ENCODE measurements at regions not wholly inside any gene's neighbourhood (a gene's known extent, or its start where the extent isn't known, plus 50 kb on each side); places are given as distances from the start of the nearest gene placed in this dataset.

- Histone ChIP-seq H3K4me2 (replicated peaks; ENCODE audit: extremely low read depth, low read length, poor library complexity, severe bottlenecking) (no peak overlapping the region), H3K79me2 (ENCODE audit: insufficient read depth, low read length) (no peaks in the 10 kb centered on the region), H3K27me3 (ENCODE audit: control insufficient read depth in 2 of 2, insufficient read depth in 2 of 2, low read length in 2 of 2) (no peaks in the 10 kb centered on the region), H3K27ac (ENCODE audit: low read depth in 1 of 2, low read length in 2 of 2) (no peak overlapping the region), H3K4me1 (ENCODE audit: control insufficient read depth in 1 of 2, insufficient read depth in 2 of 2, low read length in 2 of 2) (no peaks in the 10 kb centered on the region), H3K4me3 (replicated peaks in 1 of 3; ENCODE audit: low read depth in 2 of 3, low read length in 3 of 3) (no peak overlapping the region), H3K9me3 (replicated peaks in 1 of 2; ENCODE audit: control insufficient read depth in 1 of 2, insufficient read depth in 1 of 2, low read length in 2 of 2) (peaks cover 0 to 12% of the 10 kb centered on the region in 2 donors), H4K20me1 (ENCODE audit: insufficient read depth, low read length) (no peaks in the 10 kb centered on the region), H3K9ac (ENCODE audit: insufficient read depth, low read length, poor library complexity, severe bottlenecking) (no peak overlapping the region), H3K36me3 (replicated peaks in 1 of 2; ENCODE audit: control insufficient read depth in 1 of 2, insufficient read depth in 2 of 2, low read length in 2 of 2) (no peaks in the 10 kb centered on the region), H2AFZ (ENCODE audit: insufficient read depth, low read depth, low read length, poor library complexity, severe bottlenecking) (no peak overlapping the region)
- Mint-ChIP-seq H3K27me3 (ENCODE audit: low read depth in 3 of 3) (peaks cover 0 to 1% (median 0%) of the 10 kb centered on the region in 3 donors), H3K4me1 (no peaks in the 10 kb centered on the region), H3K4me3 (no peak overlapping the region), H3K9me3 (peaks cover 0 to 3% (median 1%) of the 10 kb centered on the region in 7 donors), H3K27ac (no peak overlapping the region), H3K36me3 (no peaks in the 10 kb centered on the region)
- DNase-seq, result no peak
- WGBS (ENCODE audit: insufficient coverage), result 85% methylated on average over 4 of the region's 7 CpGs
- intact Hi-C loops (cut with micrococcal nuclease), result no loop called here
- TF ChIP-seq CTCF (IDR thresholded peaks at IDR 0.05), result no peak
Observed at GRCh38 chr5:6869677-6870076, 156.4 kb downstream of the TENT4A start.

GRCh38 chr5:6872441-6873160 is 159.4 kb downstream of the TENT4A start:
- intact Hi-C loops (cut with micrococcal nuclease), result no loop called here
- peak overlapping the region in 1 of 7 donors; percentile 22 for H3K27ac Mint-ChIP-seq
- no peak overlapping the region for H2AFZ ChIP-seq (ENCODE audit: insufficient read depth, low read depth, low read length, poor library complexity, severe bottlenecking)
- H3K4me2 ChIP-seq (replicated peaks; ENCODE audit: extremely low read depth, low read length, poor library complexity, severe bottlenecking), result no peak overlapping the region
- 82% methylated on average over 5 of the region's 12 CpGs for WGBS (ENCODE audit: insufficient coverage)
- peaks cover 0 to 4% of the 10 kb centered on the region in 2 donors for H3K9me3 ChIP-seq (replicated peaks in 1 of 2; ENCODE audit: control insufficient read depth in 1 of 2, insufficient read depth in 1 of 2, low read length in 2 of 2)
- H3K27me3 ChIP-seq (ENCODE audit: control insufficient read depth in 2 of 2, insufficient read depth in 2 of 2, low read length in 2 of 2), result no peaks in the 10 kb centered on the region
- no peak overlapping the region for H3K27ac ChIP-seq (ENCODE audit: low read depth in 1 of 2, low read length in 2 of 2)
- H4K20me1 ChIP-seq (ENCODE audit: insufficient read depth, low read length), result no peaks in the 10 kb centered on the region
- no peaks in the 10 kb centered on the region for H3K4me1 Mint-ChIP-seq
- H3K4me1 ChIP-seq (ENCODE audit: control insufficient read depth in 1 of 2, insufficient read depth in 2 of 2, low read length in 2 of 2), result no peaks in the 10 kb centered on the region
- peaks cover 0 to 4% (median 1%) of the 10 kb centered on the region in 7 donors for H3K9me3 Mint-ChIP-seq
- H3K36me3 Mint-ChIP-seq, result no peaks in the 10 kb centered on the region
- no peaks in the 10 kb centered on the region for H3K79me2 ChIP-seq (ENCODE audit: insufficient read depth, low read length)
- no peak overlapping the region for H3K4me3 ChIP-seq (replicated peaks in 1 of 3; ENCODE audit: low read depth in 2 of 3, low read length in 3 of 3)
- H3K27me3 Mint-ChIP-seq (ENCODE audit: low read depth in 3 of 3), result peaks cover 0 to 1% (median 0%) of the 10 kb centered on the region in 3 donors
- no peaks in the 10 kb centered on the region for H3K36me3 ChIP-seq (replicated peaks in 1 of 2; ENCODE audit: control insufficient read depth in 1 of 2, insufficient read depth in 2 of 2, low read length in 2 of 2)
- H3K9ac ChIP-seq (ENCODE audit: insufficient read depth, low read length, poor library complexity, severe bottlenecking), result no peak overlapping the region
- TF ChIP-seq CTCF (IDR thresholded peaks at IDR 0.05), result no peak
- no peak overlapping the region for H3K4me3 Mint-ChIP-seq
- no peak for DNase-seq
